ENCODE measurements at regions not wholly inside any gene's neighbourhood (a gene's known extent, or its start where the extent isn't known, plus 50 kb on each side); places are given as distances from the start of the nearest gene placed in this dataset.

DNA sequence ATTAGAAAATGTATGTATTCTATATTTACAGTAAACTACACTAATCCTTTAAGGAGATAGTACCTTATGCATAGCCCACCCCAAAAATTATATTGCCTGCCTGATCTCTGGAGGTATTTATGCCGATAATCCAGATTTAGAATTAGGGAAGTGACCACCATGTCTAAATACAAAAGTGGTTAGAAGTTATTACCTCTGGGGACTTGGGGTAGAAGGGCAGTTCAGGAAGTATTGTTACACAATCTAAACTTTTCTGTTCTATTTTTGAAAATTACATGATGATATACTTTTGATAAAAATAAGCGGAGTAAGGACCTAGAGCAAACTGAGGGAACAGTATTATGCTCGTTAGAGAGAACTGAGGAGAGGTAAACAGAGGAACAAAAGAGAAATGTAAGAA, 90.5 kb upstream of the ZP4 start:
- Histone ChIP-seq H3K4me1 (no peaks in the 10 kb centered on the region), H3K4me3 (no peak overlapping the region), H3K36me3 (no peaks in the 10 kb centered on the region), H3K9me3 (no peaks in the 10 kb centered on the region), H3K27ac (no peak overlapping the region), H3K27me3 (no peaks in the 10 kb centered on the region)
- DNase-seq (no peak), ATAC-seq (ENCODE audit: low FRiP score in 2 of 2) (no peak)
- TF ChIP-seq, protein P1, sequence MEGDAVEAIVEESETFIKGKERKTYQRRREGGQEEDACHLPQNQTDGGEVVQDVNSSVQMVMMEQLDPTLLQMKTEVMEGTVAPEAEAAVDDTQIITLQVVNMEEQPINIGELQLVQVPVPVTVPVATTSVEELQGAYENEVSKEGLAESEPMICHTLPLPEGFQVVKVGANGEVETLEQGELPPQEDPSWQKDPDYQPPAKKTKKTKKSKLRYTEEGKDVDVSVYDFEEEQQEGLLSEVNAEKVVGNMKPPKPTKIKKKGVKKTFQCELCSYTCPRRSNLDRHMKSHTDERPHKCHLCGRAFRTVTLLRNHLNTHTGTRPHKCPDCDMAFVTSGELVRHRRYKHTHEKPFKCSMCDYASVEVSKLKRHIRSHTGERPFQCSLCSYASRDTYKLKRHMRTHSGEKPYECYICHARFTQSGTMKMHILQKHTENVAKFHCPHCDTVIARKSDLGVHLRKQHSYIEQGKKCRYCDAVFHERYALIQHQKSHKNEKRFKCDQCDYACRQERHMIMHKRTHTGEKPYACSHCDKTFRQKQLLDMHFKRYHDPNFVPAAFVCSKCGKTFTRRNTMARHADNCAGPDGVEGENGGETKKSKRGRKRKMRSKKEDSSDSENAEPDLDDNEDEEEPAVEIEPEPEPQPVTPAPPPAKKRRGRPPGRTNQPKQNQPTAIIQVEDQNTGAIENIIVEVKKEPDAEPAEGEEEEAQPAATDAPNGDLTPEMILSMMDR (IDR thresholded peaks at IDR 0.05), result no peak
- TF ChIP-seq POLR2A (IDR thresholded peaks at IDR 0.05), result no peak
- TF ChIP-seq POLR2AphosphoS5 (IDR thresholded peaks at IDR 0.05), result no peak
- TF ChIP-seq EP300 (IDR thresholded peaks at IDR 0.05), result no peak
- 67% methylated on average over 3 of the region's 3 CpGs for WGBS, 2 donors

GRCh38 chr1:237976331-237976730, 85.6 kb upstream of the ZP4 start:
- H3K9me3 ChIP-seq, result no peaks in the 10 kb centered on the region
- H3K36me3 ChIP-seq, result no peaks in the 10 kb centered on the region
- H3K4me1 ChIP-seq, result no peaks in the 10 kb centered on the region
- H3K27me3 ChIP-seq, result no peaks in the 10 kb centered on the region
- WGBS, 2 donors, result 40 to 50% methylated on average over 1 of the region's 1 CpG
- H3K27ac ChIP-seq, result no peak overlapping the region
- TF ChIP-seq, protein P1 (IDR thresholded peaks at IDR 0.05), result no peak
- TF ChIP-seq EP300 (IDR thresholded peaks at IDR 0.05) (no peak), POLR2A (IDR thresholded peaks at IDR 0.05) (no peak), POLR2AphosphoS5 (IDR thresholded peaks at IDR 0.05) (no peak)
- no peak for DNase-seq
- H3K4me3 ChIP-seq, result no peak overlapping the region
- no peak for ATAC-seq (ENCODE audit: low FRiP score in 2 of 2)

GRCh38 chr1:237975903-237976302, 85.2 kb upstream of the ZP4 start:
- Histone ChIP-seq H3K4me3 (no peak overlapping the region), H3K4me1 (no peaks in the 10 kb centered on the region), H3K9me3 (no peaks in the 10 kb centered on the region), H3K27me3 (no peaks in the 10 kb centered on the region), H3K36me3 (no peaks in the 10 kb centered on the region), H3K27ac (no peak overlapping the region)
- ATAC-seq (ENCODE audit: low FRiP score in 2 of 2) (no peak), DNase-seq (no peak)
- no peak for TF ChIP-seq POLR2AphosphoS5 (IDR thresholded peaks at IDR 0.05)
- no peak for TF ChIP-seq EP300 (IDR thresholded peaks at IDR 0.05)
- no peak for TF ChIP-seq POLR2A (IDR thresholded peaks at IDR 0.05)
- TF ChIP-seq, protein P1 (IDR thresholded peaks at IDR 0.05), result no peak
- WGBS, 2 donors, result 25 to 27% methylated on average over 1 of the region's 1 CpG

DNA sequence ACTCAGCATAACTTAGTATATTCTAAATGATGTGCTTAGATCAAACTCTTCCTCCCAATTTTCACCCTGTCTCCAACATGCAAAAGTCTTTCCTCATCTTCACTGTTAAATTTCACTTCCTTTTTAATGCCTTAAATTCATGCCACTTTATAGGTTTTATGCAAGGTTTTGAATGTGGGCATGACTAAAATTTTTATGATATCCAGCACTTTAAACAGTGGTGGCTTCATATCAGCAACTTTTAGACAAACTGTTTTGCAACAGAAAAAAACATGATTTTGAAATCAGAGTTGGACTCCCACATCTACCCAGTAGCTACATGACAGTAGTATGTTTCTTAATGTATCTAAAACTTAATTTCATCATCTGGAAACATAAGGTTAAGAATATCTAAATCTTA, 84.7 kb upstream of the ZP4 start:
- H3K27ac ChIP-seq, result no peak overlapping the region
- TF ChIP-seq EP300 (IDR thresholded peaks at IDR 0.05) (no peak), POLR2A (IDR thresholded peaks at IDR 0.05) (no peak), POLR2AphosphoS5 (IDR thresholded peaks at IDR 0.05) (no peak)
- TF ChIP-seq, protein P1 (IDR thresholded peaks at IDR 0.05), result no peak

GRCh38 chr1:237972186-237972585, 81.5 kb upstream of the ZP4 start:
- Histone ChIP-seq H3K4me1 (no peaks in the 10 kb centered on the region), H3K36me3 (no peaks in the 10 kb centered on the region), H3K27ac (no peak overlapping the region), H3K27me3 (no peaks in the 10 kb centered on the region), H3K4me3 (no peak overlapping the region), H3K9me3 (no peaks in the 10 kb centered on the region)
- ATAC-seq (ENCODE audit: low FRiP score in 2 of 2), result no peak
- 73 to 83% methylated on average over 4 of the region's 4 CpGs for WGBS, 2 donors
- TF ChIP-seq EP300 (IDR thresholded peaks at IDR 0.05), result no peak
- TF ChIP-seq, protein P1 (IDR thresholded peaks at IDR 0.05), result no peak
- no peak for DNase-seq

More for the DNA sequence above, 84.7 kb upstream of the ZP4 start:
- no peaks in the 10 kb centered on the region for H3K4me1 ChIP-seq
- ATAC-seq (ENCODE audit: low FRiP score in 2 of 2) (no peak), DNase-seq (no peak)
- no peaks in the 10 kb centered on the region for H3K36me3 ChIP-seq
- H3K9me3 ChIP-seq, result no peaks in the 10 kb centered on the region
- H3K4me3 ChIP-seq, result no peak overlapping the region
- no peaks in the 10 kb centered on the region for H3K27me3 ChIP-seq

Data from upper lobe of left lung (tissue), 6 donors.